ENCODE measurements at regions not wholly inside any gene's neighbourhood (a gene's known extent, or its start where the extent isn't known, plus 50 kb on each side); places are given as distances from the start of the nearest gene placed in this dataset.

GRCh38 chr16:48745541-48745940, 135.6 kb upstream of the N4BP1 start:
- TF ChIP-seq CTCF (IDR thresholded peaks at IDR 0.05), result no peak
- TF ChIP-seq RAD21 (IDR thresholded peaks at IDR 0.05; ENCODE audit: low read length), result no peak
- no peak for TF ChIP-seq EZH2phosphoT487 (IDR thresholded peaks at IDR 0.05; ENCODE audit: borderline replicate concordance, low read depth)
